ENCODE measurements at regions not wholly inside any gene's neighbourhood (a gene's known extent, or its start where the extent isn't known, plus 50 kb on each side); places are given as distances from the start of the nearest gene placed in this dataset.

DNA sequence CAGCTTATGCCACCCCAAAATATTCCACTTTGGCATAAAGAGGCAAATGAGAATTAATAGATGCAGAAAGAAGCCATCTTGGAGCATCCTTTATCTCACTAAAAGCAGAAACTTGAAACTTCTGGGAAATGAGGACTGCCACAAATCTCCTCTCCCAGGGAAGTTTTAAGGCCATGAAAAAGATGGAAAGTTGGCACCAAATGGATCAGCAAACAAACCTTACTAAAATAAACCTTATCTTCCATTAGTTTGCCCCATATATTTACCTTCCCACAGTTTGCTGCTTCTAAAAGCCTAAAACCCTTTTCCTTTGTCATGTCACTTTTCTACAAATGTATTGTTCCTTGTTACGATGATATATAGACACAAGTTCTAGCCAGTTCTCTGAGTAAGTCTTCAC is 340.0 kb upstream of the USP15 start:
- no peak for DNase-seq
- Histone ChIP-seq H3K27me3 (no peaks in the 10 kb centered on the region), H3K9me3 (no peaks in the 10 kb centered on the region), H3K27ac (no peak overlapping the region), H3K4me3 (no peak overlapping the region), H3K36me3 (no peaks in the 10 kb centered on the region), H3K4me1 (no peaks in the 10 kb centered on the region)
- WGBS, 2 donors: 43 to 50% methylated on average over 1 of the region's 1 CpG
- intact Hi-C loops (cut with DNase I): no loop called here
- TF ChIP-seq POLR2A (IDR thresholded peaks at IDR 0.05) (no peak), CTCF (IDR thresholded peaks at IDR 0.05) (no peak)

DNA sequence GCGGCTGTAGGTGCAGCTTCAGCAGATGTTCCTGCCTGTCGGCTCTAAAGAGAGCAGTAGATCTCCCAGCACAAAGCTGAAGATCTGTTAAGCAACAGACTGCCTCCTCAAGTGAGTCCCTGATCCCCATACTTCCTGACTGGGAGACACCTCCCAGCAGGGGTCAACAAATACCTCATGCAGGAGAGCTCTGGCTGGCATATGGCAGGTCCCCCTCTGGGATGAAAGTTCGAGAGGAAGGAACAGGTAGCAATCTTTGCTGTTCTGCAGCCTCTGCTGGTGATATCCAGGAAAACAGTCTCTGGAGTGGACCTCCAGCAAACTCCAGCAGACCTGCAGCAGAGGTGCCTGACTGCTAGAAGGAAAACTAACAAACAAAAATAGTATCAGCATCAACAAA is 337.1 kb upstream of the USP15 start:
- WGBS, 2 donors: 20 to 70% methylated on average over 1 to 2 of the region's 3 CpGs
- TF ChIP-seq CTCF (IDR thresholded peaks at IDR 0.05): no peak
- no peak for TF ChIP-seq POLR2A (IDR thresholded peaks at IDR 0.05)
- DNase-seq: no peak
- no peaks in the 10 kb centered on the region for H3K9me3 ChIP-seq
- intact Hi-C loops (cut with DNase I): no loop called here
- H3K4me1 ChIP-seq: no peaks in the 10 kb centered on the region
- H3K27ac ChIP-seq: no peak overlapping the region
- H3K27me3 ChIP-seq: no peaks in the 10 kb centered on the region
- H3K4me3 ChIP-seq: no peak overlapping the region
- H3K36me3 ChIP-seq: no peaks in the 10 kb centered on the region

DNA sequence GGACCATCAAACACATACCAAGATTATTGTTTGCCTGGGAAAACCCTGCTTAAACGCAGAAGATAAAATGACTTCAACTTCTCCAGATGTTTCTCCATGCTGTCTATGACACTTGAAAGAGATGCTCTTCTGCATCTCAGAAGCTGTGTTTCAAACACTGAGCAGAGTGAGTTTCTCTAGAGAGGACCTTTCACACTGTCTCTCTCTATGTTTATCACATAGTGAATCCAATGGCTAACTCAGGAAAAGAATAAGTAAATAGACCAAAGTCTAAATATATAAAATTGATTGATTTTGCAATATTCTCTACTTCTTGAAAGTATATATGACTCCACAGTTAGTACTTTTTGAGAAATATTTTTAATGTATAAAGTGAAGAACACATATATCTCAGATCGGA is 325.6 kb upstream of the USP15 start:
- TF ChIP-seq POLR2A (IDR thresholded peaks at IDR 0.05): no peak
- TF ChIP-seq CTCF (IDR thresholded peaks at IDR 0.05): no peak
- Histone ChIP-seq H3K9me3 (peaks cover 0 to 3% (median 0%) of the 10 kb centered on the region in 3 donors), H3K36me3 (no peaks in the 10 kb centered on the region), H3K27ac (no peak overlapping the region), H3K27me3 (no peaks in the 10 kb centered on the region), H3K4me1 (no peaks in the 10 kb centered on the region), H3K4me3 (no peak overlapping the region)
- intact Hi-C loops (cut with DNase I): no loop called here
- WGBS, 2 donors: 64 to 66% methylated on average over 2 of the region's 2 CpGs
- no peak for DNase-seq

- H3K9me3 ChIP-seq: peaks cover 0 to 7% (median 0%) of the 10 kb centered on the region in 3 donors
- no peaks in the 10 kb centered on the region for H3K27me3 ChIP-seq
- TF ChIP-seq CTCF (IDR thresholded peaks at IDR 0.05) (no peak), POLR2A (IDR thresholded peaks at IDR 0.05) (no peak)
- no peaks in the 10 kb centered on the region for H3K4me1 ChIP-seq
- intact Hi-C loops (cut with DNase I): no loop called here
- H3K36me3 ChIP-seq: no peaks in the 10 kb centered on the region
- DNase-seq: no peak
- no peak overlapping the region for H3K4me3 ChIP-seq
- no peak overlapping the region for H3K27ac ChIP-seq
Measured at GRCh38 chr12:61939977-61940376, 320.2 kb upstream of the USP15 start.

GRCh38 chr12:61956545-61956944 is 303.7 kb upstream of the USP15 start:
- Histone ChIP-seq H3K27ac (no peak overlapping the region), H3K36me3 (no peaks in the 10 kb centered on the region), H3K27me3 (no peaks in the 10 kb centered on the region), H3K9me3 (no peaks in the 10 kb centered on the region), H3K4me3 (no peak overlapping the region), H3K4me1 (no peaks in the 10 kb centered on the region)
- no peak for TF ChIP-seq POLR2A (IDR thresholded peaks at IDR 0.05)
- intact Hi-C loops (cut with DNase I): no loop called here
- 20 to 33% methylated on average over 1 of the region's 1 CpG for WGBS, 2 donors
- DNase-seq: no peak

GRCh38 chr12:61974461-61974860 is 285.7 kb upstream of the USP15 start:
- no peaks in the 10 kb centered on the region for H3K4me1 ChIP-seq
- H3K4me3 ChIP-seq: no peak overlapping the region
- no peaks in the 10 kb centered on the region for H3K27me3 ChIP-seq
- H3K36me3 ChIP-seq: no peaks in the 10 kb centered on the region
- intact Hi-C loops (cut with DNase I): no loop called here
- DNase-seq: no peak
- WGBS, 2 donors: 75 to 100% methylated on average over 1 of the region's 1 CpG
- H3K27ac ChIP-seq: no peak overlapping the region
- TF ChIP-seq CTCF (IDR thresholded peaks at IDR 0.05): no peak
- TF ChIP-seq POLR2A (IDR thresholded peaks at IDR 0.05): no peak
- H3K9me3 ChIP-seq: no peaks in the 10 kb centered on the region
